ENCODE measurements at regions not wholly inside any gene's neighbourhood (a gene's known extent, or its start where the extent isn't known, plus 50 kb on each side); places are given as distances from the start of the nearest gene placed in this dataset.

DNA sequence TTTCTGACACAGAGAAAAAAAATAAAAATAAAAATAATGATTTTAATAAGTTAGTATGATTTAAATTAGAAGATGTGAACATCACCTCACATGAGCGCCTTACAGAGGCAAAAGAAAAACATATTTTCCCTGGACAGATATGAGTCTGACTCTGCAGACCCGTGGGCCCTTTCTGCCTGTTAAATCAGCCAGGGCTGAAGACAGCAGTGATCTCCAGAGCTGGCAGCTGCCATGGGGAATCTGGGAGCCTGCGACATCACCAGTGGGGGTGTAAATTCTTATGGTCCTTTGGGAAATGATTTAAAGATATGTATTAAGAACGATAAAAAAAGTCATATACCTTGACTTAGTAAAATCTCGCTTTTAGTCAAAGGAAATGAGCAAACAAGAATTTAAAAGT, 65.7 kb upstream of the FOXF1 start:
- no peaks in the 10 kb centered on the region for H3K9me2 ChIP-seq (replicated peaks; ENCODE audit: insufficient read depth, low read length)
- no peak for DNase-seq
- no peak overlapping the region for H3K27ac ChIP-seq (ENCODE audit: low read length)
- no peak for TF ChIP-seq EZH2 (optimal IDR thresholded peaks at IDR 0.05; ENCODE audit: low read depth, low read length)
- no peak for TF ChIP-seq EZH2phosphoT487 (IDR thresholded peaks at IDR 0.05; ENCODE audit: low read length)
- TF ChIP-seq, protein P1, sequence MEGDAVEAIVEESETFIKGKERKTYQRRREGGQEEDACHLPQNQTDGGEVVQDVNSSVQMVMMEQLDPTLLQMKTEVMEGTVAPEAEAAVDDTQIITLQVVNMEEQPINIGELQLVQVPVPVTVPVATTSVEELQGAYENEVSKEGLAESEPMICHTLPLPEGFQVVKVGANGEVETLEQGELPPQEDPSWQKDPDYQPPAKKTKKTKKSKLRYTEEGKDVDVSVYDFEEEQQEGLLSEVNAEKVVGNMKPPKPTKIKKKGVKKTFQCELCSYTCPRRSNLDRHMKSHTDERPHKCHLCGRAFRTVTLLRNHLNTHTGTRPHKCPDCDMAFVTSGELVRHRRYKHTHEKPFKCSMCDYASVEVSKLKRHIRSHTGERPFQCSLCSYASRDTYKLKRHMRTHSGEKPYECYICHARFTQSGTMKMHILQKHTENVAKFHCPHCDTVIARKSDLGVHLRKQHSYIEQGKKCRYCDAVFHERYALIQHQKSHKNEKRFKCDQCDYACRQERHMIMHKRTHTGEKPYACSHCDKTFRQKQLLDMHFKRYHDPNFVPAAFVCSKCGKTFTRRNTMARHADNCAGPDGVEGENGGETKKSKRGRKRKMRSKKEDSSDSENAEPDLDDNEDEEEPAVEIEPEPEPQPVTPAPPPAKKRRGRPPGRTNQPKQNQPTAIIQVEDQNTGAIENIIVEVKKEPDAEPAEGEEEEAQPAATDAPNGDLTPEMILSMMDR (IDR thresholded peaks at IDR 0.05; ENCODE audit: low read length), result no peak
- H3K9me3 ChIP-seq (replicated peaks; ENCODE audit: insufficient read depth, low read length), result no peaks in the 10 kb centered on the region
- H3K9ac ChIP-seq (ENCODE audit: low read length), result no peak overlapping the region
- no peak overlapping the region for H3K4me2 ChIP-seq (ENCODE audit: low read depth, low read length)
- H3K79me2 ChIP-seq (ENCODE audit: low read length), result no peaks in the 10 kb centered on the region
- no peak overlapping the region for H2AFZ ChIP-seq (ENCODE audit: low read length)
- no peaks in the 10 kb centered on the region for H3K36me3 ChIP-seq (replicated peaks; ENCODE audit: insufficient read depth, low read length)
- H3K27me3 ChIP-seq (replicated peaks; ENCODE audit: insufficient read depth, low read length), result peaks cover 70% of the 10 kb centered on the region
- H3K4me3 ChIP-seq (ENCODE audit: low read length), result no peak overlapping the region
- no peaks in the 10 kb centered on the region for H3K4me1 ChIP-seq (ENCODE audit: low read length)
- no peaks in the 10 kb centered on the region for H4K20me1 ChIP-seq (ENCODE audit: insufficient read depth, low read length)
- H3F3A ChIP-seq (ENCODE audit: insufficient read depth, low read length), result no peaks in the 10 kb centered on the region

DNA sequence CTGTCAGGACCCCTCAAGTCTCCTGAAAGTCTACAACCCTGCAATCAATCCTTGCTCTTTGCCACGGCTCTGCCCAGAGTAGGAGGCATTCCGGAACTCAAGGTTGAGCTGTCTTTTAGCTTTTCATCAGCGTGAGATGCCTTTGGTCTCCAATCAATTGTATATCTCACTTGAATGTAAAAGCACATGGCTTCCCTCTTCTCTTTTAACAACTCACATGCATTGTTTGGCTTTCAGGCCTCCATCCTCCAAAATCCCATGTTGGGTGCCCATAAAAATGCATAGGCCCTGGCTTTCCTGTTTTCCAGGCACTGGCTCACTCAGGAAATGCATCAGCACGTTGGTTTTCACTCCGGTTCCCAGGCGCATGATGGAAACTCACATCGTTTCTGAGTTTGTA, 64.0 kb upstream of the FOXF1 start:
- Histone ChIP-seq H3K4me1 (ENCODE audit: low read length) (no peaks in the 10 kb centered on the region), H3K27ac (ENCODE audit: low read length) (no peak overlapping the region), H3F3A (ENCODE audit: insufficient read depth, low read length) (no peaks in the 10 kb centered on the region), H3K9me3 (replicated peaks; ENCODE audit: insufficient read depth, low read length) (no peaks in the 10 kb centered on the region), H3K4me2 (ENCODE audit: low read depth, low read length) (no peak overlapping the region), H3K9me2 (replicated peaks; ENCODE audit: insufficient read depth, low read length) (no peaks in the 10 kb centered on the region), H3K27me3 (replicated peaks; ENCODE audit: insufficient read depth, low read length) (peaks cover 69% of the 10 kb centered on the region), H3K9ac (ENCODE audit: low read length) (no peak overlapping the region), H3K4me3 (ENCODE audit: low read length) (no peak overlapping the region), H4K20me1 (ENCODE audit: insufficient read depth, low read length) (no peaks in the 10 kb centered on the region), H3K36me3 (replicated peaks; ENCODE audit: insufficient read depth, low read length) (no peaks in the 10 kb centered on the region), H3K79me2 (ENCODE audit: low read length) (no peaks in the 10 kb centered on the region), H2AFZ (ENCODE audit: low read length) (no peak overlapping the region)
- no peak for DNase-seq
- TF ChIP-seq, protein P1 (IDR thresholded peaks at IDR 0.05; ENCODE audit: low read length), result no peak
- TF ChIP-seq EZH2phosphoT487 (IDR thresholded peaks at IDR 0.05; ENCODE audit: low read length) (no peak), EZH2 (optimal IDR thresholded peaks at IDR 0.05; ENCODE audit: low read depth, low read length) (no peak)

DNA sequence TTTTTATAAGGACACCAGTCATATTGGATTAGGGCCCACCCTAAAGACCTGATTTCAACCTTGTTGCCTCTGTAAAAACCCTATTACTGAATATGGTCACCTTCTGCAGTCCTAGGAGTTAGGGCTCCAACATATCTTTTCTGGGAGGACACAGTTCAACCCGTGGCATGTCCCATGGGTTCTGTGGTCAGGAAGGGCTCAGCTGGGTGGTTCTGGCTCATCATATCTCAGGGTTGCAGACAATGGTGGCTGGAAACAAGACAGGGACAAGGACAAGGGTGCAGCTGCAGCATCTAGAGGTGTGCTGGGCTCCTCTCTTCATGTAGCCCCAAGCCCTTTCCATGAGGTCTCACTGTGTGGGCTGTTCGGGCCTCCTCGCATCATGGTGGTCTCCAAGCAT, 63.1 kb upstream of the FOXF1 start:
- Histone ChIP-seq H3K4me3 (ENCODE audit: low read length) (no peak overlapping the region), H3K79me2 (ENCODE audit: low read length) (no peaks in the 10 kb centered on the region), H2AFZ (ENCODE audit: low read length) (no peak overlapping the region), H3K4me2 (ENCODE audit: low read depth, low read length) (no peak overlapping the region), H3K9me2 (replicated peaks; ENCODE audit: insufficient read depth, low read length) (no peaks in the 10 kb centered on the region), H3K27ac (ENCODE audit: low read length) (no peak overlapping the region), H4K20me1 (ENCODE audit: insufficient read depth, low read length) (no peaks in the 10 kb centered on the region), H3K9me3 (replicated peaks; ENCODE audit: insufficient read depth, low read length) (no peaks in the 10 kb centered on the region), H3K9ac (ENCODE audit: low read length) (no peak overlapping the region), H3F3A (ENCODE audit: insufficient read depth, low read length) (no peaks in the 10 kb centered on the region), H3K36me3 (replicated peaks; ENCODE audit: insufficient read depth, low read length) (no peaks in the 10 kb centered on the region), H3K4me1 (ENCODE audit: low read length) (no peaks in the 10 kb centered on the region), H3K27me3 (replicated peaks; ENCODE audit: insufficient read depth, low read length) (peaks cover 63% of the 10 kb centered on the region)
- TF ChIP-seq, protein P1 (IDR thresholded peaks at IDR 0.05; ENCODE audit: low read length), result no peak
- TF ChIP-seq EZH2phosphoT487 (IDR thresholded peaks at IDR 0.05; ENCODE audit: low read length) (no peak), EZH2 (optimal IDR thresholded peaks at IDR 0.05; ENCODE audit: low read depth, low read length) (no peak)
- no peak for DNase-seq
